ENCODE measurements at regions not wholly inside any gene's neighbourhood (a gene's known extent, or its start where the extent isn't known, plus 50 kb on each side); places are given as distances from the start of the nearest gene placed in this dataset.

DNA sequence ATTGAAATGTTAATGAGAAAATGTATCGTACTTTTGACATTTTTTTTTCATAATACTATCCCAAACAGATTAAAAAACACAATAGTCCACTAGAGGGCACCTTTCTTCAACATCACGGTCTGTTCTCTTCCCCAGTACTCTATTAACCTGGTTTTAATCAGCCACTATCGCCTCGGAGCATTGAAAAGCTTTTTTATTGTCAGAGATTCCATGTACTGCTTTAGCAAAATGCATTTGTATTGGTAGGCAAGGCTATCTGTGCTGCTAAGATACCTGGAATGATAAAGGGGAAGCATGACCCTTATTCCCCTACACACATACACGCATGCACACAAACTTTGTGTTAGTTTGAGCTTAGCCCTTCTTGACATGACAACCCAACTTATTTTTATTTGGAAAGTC is 160.1 kb upstream of the IL12A start:
- Mint-ChIP-seq H3K27me3 (ENCODE audit: low read depth) (no peaks in the 10 kb centered on the region), H3K36me3 (ENCODE audit: low read depth) (no peaks in the 10 kb centered on the region), H3K4me3 (no peak overlapping the region), H3K27ac (no peak overlapping the region), H3K4me1 (ENCODE audit: low read depth) (no peaks in the 10 kb centered on the region), H3K9me3 (no peaks in the 10 kb centered on the region)

DNA sequence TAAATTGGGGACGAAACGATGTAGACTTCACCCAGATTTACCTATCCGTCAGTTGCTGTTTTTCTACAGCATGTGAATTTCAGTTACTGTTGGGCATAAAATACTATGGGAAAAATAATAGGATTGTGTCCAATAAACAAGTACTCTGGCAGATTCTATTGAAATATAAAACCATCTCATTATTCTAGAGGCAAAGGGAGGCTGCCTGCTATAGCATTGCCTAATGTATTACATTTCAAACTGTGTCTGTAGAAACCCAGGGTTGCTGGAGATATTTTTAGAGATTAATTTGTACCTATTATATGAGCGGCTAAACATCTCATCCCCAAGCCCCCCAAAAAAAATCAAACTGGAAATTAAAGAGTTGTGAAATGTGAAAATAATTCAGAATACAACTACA is 159.6 kb upstream of the IL12A start:
- H3K36me3 Mint-ChIP-seq (ENCODE audit: low read depth), result no peaks in the 10 kb centered on the region
- H3K9me3 Mint-ChIP-seq, result no peaks in the 10 kb centered on the region
- H3K27me3 Mint-ChIP-seq (ENCODE audit: low read depth), result no peaks in the 10 kb centered on the region
- H3K4me3 Mint-ChIP-seq, result no peak overlapping the region
- H3K27ac Mint-ChIP-seq, result no peak overlapping the region
- no peaks in the 10 kb centered on the region for H3K4me1 Mint-ChIP-seq (ENCODE audit: low read depth)

- H3K27ac Mint-ChIP-seq, result no peak overlapping the region
- no peaks in the 10 kb centered on the region for H3K9me3 Mint-ChIP-seq
- H3K4me3 Mint-ChIP-seq, result no peak overlapping the region
- H3K4me1 Mint-ChIP-seq (ENCODE audit: low read depth), result no peaks in the 10 kb centered on the region
- no peaks in the 10 kb centered on the region for H3K36me3 Mint-ChIP-seq (ENCODE audit: low read depth)
- H3K27me3 Mint-ChIP-seq (ENCODE audit: low read depth), result no peaks in the 10 kb centered on the region
These were observed 159.0 kb upstream of the IL12A start for GRCh38 chr3:159829539-159830227.

- Mint-ChIP-seq H3K4me3 (no peak overlapping the region), H3K4me1 (ENCODE audit: low read depth) (no peaks in the 10 kb centered on the region), H3K27me3 (ENCODE audit: low read depth) (peaks cover 3% of the 10 kb centered on the region), H3K36me3 (ENCODE audit: low read depth) (no peaks in the 10 kb centered on the region), H3K27ac (no peak overlapping the region), H3K9me3 (no peaks in the 10 kb centered on the region)
These were observed 158.0 kb upstream of the IL12A start for GRCh38 chr3:159830523-159831154.

DNA sequence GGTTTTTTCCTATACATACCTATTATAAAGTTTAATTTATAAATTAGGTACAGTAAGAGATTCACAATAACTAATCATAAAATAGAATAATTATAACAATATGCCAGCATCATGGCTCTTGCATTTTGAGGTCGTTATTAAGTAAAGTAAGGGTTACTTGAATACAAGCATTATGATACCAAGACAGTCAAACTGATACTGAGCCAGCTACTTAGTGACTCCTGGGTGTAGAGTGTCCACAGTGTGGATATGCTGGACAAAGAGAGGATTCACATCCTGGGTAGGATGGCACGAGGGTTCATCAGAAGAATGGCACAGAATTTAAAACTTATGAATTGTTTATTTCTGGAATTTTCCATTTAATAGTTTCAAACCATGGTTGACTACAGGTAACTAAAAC is 157.2 kb upstream of the IL12A start:
- H3K4me1 Mint-ChIP-seq (ENCODE audit: low read depth), result no peaks in the 10 kb centered on the region
- no peaks in the 10 kb centered on the region for H3K36me3 Mint-ChIP-seq (ENCODE audit: low read depth)
- no peak overlapping the region for H3K4me3 Mint-ChIP-seq
- no peaks in the 10 kb centered on the region for H3K9me3 Mint-ChIP-seq
- H3K27ac Mint-ChIP-seq, result no peak overlapping the region
- H3K27me3 Mint-ChIP-seq (ENCODE audit: low read depth), result peaks cover 5% of the 10 kb centered on the region

DNA sequence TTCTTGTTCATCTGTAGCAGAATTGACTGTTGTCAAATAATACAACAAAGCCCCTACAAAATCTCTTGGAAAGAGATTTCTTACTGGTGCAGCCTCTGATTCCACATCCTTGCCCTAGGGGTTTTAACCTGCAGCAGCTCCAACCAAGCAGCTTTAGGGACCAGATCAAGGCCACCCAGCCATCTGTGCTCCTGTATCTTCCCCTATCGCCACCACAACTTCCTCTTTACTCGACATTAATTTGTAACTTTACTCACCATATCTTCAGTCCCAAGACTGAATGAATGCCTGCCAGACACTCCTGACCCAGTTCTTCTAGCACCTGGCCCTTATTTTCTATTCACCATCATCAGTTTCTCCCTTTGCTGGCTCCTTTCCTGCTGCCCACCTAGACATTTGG is 156.6 kb upstream of the IL12A start:
- Mint-ChIP-seq H3K27me3 (ENCODE audit: low read depth) (peaks cover 6% of the 10 kb centered on the region), H3K27ac (no peak overlapping the region), H3K36me3 (ENCODE audit: low read depth) (no peaks in the 10 kb centered on the region), H3K4me3 (no peak overlapping the region), H3K9me3 (no peaks in the 10 kb centered on the region), H3K4me1 (ENCODE audit: low read depth) (no peaks in the 10 kb centered on the region)

- Mint-ChIP-seq H3K27ac (no peak overlapping the region), H3K9me3 (no peaks in the 10 kb centered on the region), H3K4me1 (ENCODE audit: low read depth) (no peaks in the 10 kb centered on the region), H3K4me3 (no peak overlapping the region), H3K36me3 (ENCODE audit: low read depth) (no peaks in the 10 kb centered on the region), H3K27me3 (ENCODE audit: low read depth) (peaks cover 20% of the 10 kb centered on the region)
These were observed 153.5 kb upstream of the IL12A start for GRCh38 chr3:159835126-159835525.

- Mint-ChIP-seq H3K27ac (no peak overlapping the region), H3K4me3 (no peak overlapping the region), H3K36me3 (ENCODE audit: low read depth) (no peaks in the 10 kb centered on the region), H3K27me3 (ENCODE audit: low read depth) (peaks cover 44% of the 10 kb centered on the region), H3K4me1 (ENCODE audit: low read depth) (no peaks in the 10 kb centered on the region), H3K9me3 (no peaks in the 10 kb centered on the region)
These were observed 150.9 kb upstream of the IL12A start for GRCh38 chr3:159837725-159838124.

GRCh38 chr3:159838938-159839337 is 149.7 kb upstream of the IL12A start:
- Mint-ChIP-seq H3K9me3 (no peaks in the 10 kb centered on the region), H3K27ac (no peak overlapping the region), H3K36me3 (ENCODE audit: low read depth) (no peaks in the 10 kb centered on the region), H3K4me3 (no peak overlapping the region), H3K4me1 (ENCODE audit: low read depth) (no peaks in the 10 kb centered on the region), H3K27me3 (ENCODE audit: low read depth) (peaks cover 47% of the 10 kb centered on the region)

DNA sequence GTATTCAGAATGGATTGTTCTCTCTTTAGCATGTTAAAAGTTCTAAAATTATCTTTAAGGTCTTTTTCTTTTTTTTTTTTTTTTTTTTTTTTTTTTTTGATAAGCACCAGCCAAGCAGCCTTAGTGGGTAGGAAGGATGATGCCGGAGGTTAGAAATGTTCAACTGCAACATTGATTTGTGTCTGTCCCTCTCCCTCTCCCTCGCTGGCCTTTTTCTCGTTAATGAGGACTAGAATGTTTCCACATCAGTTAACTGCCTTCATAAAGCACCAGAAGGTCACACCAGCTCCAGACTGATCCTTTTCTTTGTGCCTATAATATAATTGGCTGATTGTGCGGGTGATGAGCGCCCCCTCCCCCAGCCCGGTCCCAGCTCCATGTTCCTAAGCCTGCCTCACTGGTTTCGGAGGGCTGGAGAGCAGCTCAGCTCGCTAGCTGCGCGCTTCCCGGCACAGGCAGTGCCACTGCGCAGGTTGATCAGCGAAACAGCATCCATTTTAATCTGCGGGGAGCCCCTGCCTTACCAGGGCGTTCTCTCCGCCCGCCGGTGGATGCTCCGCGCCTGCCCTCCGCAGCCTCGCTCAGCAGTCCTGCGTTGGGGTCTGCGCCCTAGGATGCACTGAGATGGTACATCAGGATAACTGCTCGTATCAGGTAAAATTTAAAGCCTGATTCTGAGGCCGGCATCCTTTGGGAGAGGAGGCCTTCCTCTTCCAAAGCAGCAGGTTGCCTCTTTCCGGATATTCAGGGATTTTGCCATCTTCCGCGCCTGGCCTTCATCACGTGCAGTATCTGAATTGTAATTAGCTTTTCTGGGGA is 148.9 kb upstream of the IL12A start, which contains the start of gene SCHIP1:
TSS of gene SCHIP1 (plus strand) at position 301 of the 819 bp plus-strand sequence.
- H3K4me1 Mint-ChIP-seq (ENCODE audit: low read depth), result no peaks in the 10 kb centered on the region
- no peak within 1 kb of the TSS for H3K4me3 Mint-ChIP-seq
- peaks cover 48% of the 10 kb centered on the region for H3K27me3 Mint-ChIP-seq (ENCODE audit: low read depth)
- no peaks in the 10 kb centered on the region for H3K9me3 Mint-ChIP-seq
- H3K36me3 Mint-ChIP-seq (ENCODE audit: low read depth), result no peaks in the 10 kb centered on the region
- no peak within 1 kb of the TSS for H3K27ac Mint-ChIP-seq

DNA sequence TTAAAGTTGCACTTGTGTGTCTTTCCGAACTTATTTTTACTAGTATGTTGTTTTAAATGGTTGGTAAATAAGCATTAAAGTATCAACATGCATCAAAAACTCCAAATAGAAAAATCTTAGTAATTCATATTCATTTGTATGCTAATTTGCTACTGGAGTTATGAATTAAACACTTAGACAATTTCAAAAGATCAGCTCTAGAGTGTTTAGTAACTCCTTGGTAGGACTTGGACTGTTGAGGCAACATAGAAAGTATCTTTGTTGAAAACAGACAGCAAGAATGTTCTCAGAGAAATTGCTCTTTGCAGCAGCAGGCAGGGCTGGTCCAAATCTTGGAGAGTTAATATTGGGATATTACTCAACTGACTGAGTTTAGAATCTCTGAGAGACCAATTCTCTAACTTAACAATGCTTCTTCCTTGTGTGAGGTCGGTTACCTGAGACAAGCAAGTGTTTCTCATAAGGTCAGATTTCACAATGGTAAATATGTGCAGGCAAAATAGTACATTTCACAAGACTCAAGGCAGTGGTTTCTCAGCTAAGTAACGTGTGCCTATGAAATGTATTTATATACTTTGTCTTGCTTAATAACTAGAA is 147.8 kb upstream of the IL12A start:
- Mint-ChIP-seq H3K36me3 (ENCODE audit: low read depth) (no peaks in the 10 kb centered on the region), H3K9me3 (no peaks in the 10 kb centered on the region), H3K4me1 (ENCODE audit: low read depth) (no peaks in the 10 kb centered on the region), H3K4me3 (no peak overlapping the region), H3K27ac (no peak overlapping the region), H3K27me3 (ENCODE audit: low read depth) (peaks cover 50% of the 10 kb centered on the region)

GRCh38 chr3:159841766-159842165 is 146.9 kb upstream of the IL12A start:
- H3K4me3 Mint-ChIP-seq, result no peak overlapping the region
- peaks cover 47% of the 10 kb centered on the region for H3K27me3 Mint-ChIP-seq (ENCODE audit: low read depth)
- H3K27ac Mint-ChIP-seq, result no peak overlapping the region
- no peaks in the 10 kb centered on the region for H3K4me1 Mint-ChIP-seq (ENCODE audit: low read depth)
- H3K9me3 Mint-ChIP-seq, result no peaks in the 10 kb centered on the region
- H3K36me3 Mint-ChIP-seq (ENCODE audit: low read depth), result no peaks in the 10 kb centered on the region

GRCh38 chr3:159843840-159844730 is 144.6 kb upstream of the IL12A start:
- Mint-ChIP-seq H3K36me3 (ENCODE audit: low read depth) (no peaks in the 10 kb centered on the region), H3K27ac (no peak overlapping the region), H3K4me3 (no peak overlapping the region), H3K9me3 (no peaks in the 10 kb centered on the region), H3K27me3 (ENCODE audit: low read depth) (peaks cover 43% of the 10 kb centered on the region), H3K4me1 (ENCODE audit: low read depth) (no peaks in the 10 kb centered on the region)

DNA sequence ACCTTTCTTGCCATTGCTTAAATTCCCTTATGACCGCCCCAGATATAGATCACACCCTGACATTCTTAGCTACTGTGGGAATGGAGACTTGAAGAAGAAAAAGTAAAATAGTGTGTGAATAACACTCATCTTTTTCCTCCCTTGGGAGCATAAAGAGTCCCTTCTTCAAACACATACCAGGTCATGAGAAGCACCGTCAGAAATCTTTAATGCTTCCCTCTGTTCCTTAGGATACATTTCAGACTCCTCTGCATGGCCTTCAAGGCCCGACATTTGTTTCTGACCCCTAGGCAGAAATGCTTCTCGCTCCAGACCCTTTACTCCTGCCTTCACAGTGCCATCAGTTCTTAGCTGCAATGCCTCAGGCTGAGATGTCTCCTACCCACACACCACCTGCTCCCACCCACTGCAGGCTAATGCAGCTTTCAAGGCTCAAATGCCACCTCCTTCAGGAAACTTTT is 143.8 kb upstream of the IL12A start:
- H3K9me3 Mint-ChIP-seq, result no peaks in the 10 kb centered on the region
- no peaks in the 10 kb centered on the region for H3K4me1 Mint-ChIP-seq (ENCODE audit: low read depth)
- no peak overlapping the region for H3K27ac Mint-ChIP-seq
- H3K4me3 Mint-ChIP-seq, result no peak overlapping the region
- peaks cover 40% of the 10 kb centered on the region for H3K27me3 Mint-ChIP-seq (ENCODE audit: low read depth)
- H3K36me3 Mint-ChIP-seq (ENCODE audit: low read depth), result no peaks in the 10 kb centered on the region

Measured in T-helper 1 cell treated with Interleukin-12 subunit alpha and Interleukin-12 subunit beta and Interleukin-4 antibody, amounts not matched to agents 30 μg/mL and 1 μg/mL, for 36 hours (primary cell).